IMR-90 (cell line): ENCODE measurements at regions not wholly inside any gene's neighbourhood (a gene's known extent, or its start where the extent isn't known, plus 50 kb on each side); places are given as distances from the start of the nearest gene placed in this dataset.

Experiments
- MXI1 ChIP-seq: IDR thresholded peaks from 2 replicates; pipeline ENCODE4 v1.6.1; 2012; ENCODE audit warnings: low read depth, mild to moderate bottlenecking, low read length, moderate library complexity, borderline replicate concordance
- POLR2A ChIP-seq: IDR thresholded peaks from 2 replicates; pipeline ENCODE4 v1.6.1; 2012; ENCODE audit warnings: mild to moderate bottlenecking, low read depth, low read length
- TF ChIP-seq, protein P1 (sequence below): conservative IDR thresholded peaks from 2 replicates; pipeline ENCODE4 v1.5.1; 2012; ENCODE audit warnings: mild to moderate bottlenecking, low read depth, low read length, improper control_type of control experiment

GRCh38 chr3:76724075-76724474, 315.8 kb upstream of the ROBO2 start:
- TF ChIP-seq, protein P1, sequence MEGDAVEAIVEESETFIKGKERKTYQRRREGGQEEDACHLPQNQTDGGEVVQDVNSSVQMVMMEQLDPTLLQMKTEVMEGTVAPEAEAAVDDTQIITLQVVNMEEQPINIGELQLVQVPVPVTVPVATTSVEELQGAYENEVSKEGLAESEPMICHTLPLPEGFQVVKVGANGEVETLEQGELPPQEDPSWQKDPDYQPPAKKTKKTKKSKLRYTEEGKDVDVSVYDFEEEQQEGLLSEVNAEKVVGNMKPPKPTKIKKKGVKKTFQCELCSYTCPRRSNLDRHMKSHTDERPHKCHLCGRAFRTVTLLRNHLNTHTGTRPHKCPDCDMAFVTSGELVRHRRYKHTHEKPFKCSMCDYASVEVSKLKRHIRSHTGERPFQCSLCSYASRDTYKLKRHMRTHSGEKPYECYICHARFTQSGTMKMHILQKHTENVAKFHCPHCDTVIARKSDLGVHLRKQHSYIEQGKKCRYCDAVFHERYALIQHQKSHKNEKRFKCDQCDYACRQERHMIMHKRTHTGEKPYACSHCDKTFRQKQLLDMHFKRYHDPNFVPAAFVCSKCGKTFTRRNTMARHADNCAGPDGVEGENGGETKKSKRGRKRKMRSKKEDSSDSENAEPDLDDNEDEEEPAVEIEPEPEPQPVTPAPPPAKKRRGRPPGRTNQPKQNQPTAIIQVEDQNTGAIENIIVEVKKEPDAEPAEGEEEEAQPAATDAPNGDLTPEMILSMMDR = no peak
- TF ChIP-seq POLR2A (no peak), MXI1 (no peak)
